K562 (cell line): ENCODE measurements at regions not wholly inside any gene's neighbourhood (a gene's known extent, or its start where the extent isn't known, plus 50 kb on each side); places are given as distances from the start of the nearest gene placed in this dataset.

ENCODE experiments used
- COPS2 ChIP-seq: fragments of 450-650 bp; conservative IDR thresholded peaks from 2 replicates; pipeline ENCODE4 v1.6.1; 2016; ENCODE audit warnings: mild to moderate bottlenecking, moderate library complexity
- EZH2 ChIP-seq: IDR thresholded peaks from 2 replicates; pipeline ENCODE4 v1.6.1; 2012; ENCODE audit warnings: low read depth, mild to moderate bottlenecking, inconsistent platforms, low read length, borderline replicate concordance
- FOXM1 ChIP-seq, 2 experiments: fragments of 450-650 bp in 1 of 2; sonication (generic) in 1 of 2; formaldehyde crosslinking in 1 of 2; IDR thresholded peaks; 2 replicates each; pipeline versions ENCODE4 v1.6.1 to v1.9.0; 2017 to 2022; ENCODE audit warnings: low read depth in 2 of 2, mild to moderate bottlenecking in 2 of 2, missing genetic modification reagents in 1 of 2, moderate library complexity in 1 of 2
- KDM1A ChIP-seq, 2 experiments: fragments of 450-650 bp; IDR thresholded peaks; 2 replicates each; pipeline ENCODE4 v1.6.1; 2016; ENCODE audit warnings: mild to moderate bottlenecking in 2 of 2
- NEUROD1 ChIP-seq: fragments of 150-350 bp; IDR thresholded peaks from 2 replicates; pipeline ENCODE4 v1.6.1; 2014; ENCODE audit warnings: borderline replicate concordance, low read length, low read depth; ENCODE audit not compliant: partially characterized antibody
- NFRKB ChIP-seq: fragments of 450-650 bp; IDR thresholded peaks from 2 replicates; pipeline ENCODE4 v1.6.1; 2016; ENCODE audit warnings: low read depth
- TF ChIP-seq, protein P1 (sequence below): fragments of 200-600 bp; sonication (generic); IDR thresholded peaks from one replicate; pipeline ENCODE4 v1.6.1; 2012; ENCODE audit warnings: mild to moderate bottlenecking, low read depth, low read length, inconsistent platforms
- TF ChIP-seq, protein P2 (sequence below): sonication (generic); formaldehyde crosslinking; IDR thresholded peaks from 2 replicates; pipeline ENCODE4 v1.4.0; 2020; ENCODE audit warnings: mild to moderate bottlenecking, missing genetic modification reagents
- TF ChIP-seq, protein P3 (sequence below): fragments of 450-650 bp; IDR thresholded peaks from 2 replicates; pipeline ENCODE4 v1.7.0; 2016; ENCODE audit warnings: borderline replicate concordance

- TF ChIP-seq, protein P1, sequence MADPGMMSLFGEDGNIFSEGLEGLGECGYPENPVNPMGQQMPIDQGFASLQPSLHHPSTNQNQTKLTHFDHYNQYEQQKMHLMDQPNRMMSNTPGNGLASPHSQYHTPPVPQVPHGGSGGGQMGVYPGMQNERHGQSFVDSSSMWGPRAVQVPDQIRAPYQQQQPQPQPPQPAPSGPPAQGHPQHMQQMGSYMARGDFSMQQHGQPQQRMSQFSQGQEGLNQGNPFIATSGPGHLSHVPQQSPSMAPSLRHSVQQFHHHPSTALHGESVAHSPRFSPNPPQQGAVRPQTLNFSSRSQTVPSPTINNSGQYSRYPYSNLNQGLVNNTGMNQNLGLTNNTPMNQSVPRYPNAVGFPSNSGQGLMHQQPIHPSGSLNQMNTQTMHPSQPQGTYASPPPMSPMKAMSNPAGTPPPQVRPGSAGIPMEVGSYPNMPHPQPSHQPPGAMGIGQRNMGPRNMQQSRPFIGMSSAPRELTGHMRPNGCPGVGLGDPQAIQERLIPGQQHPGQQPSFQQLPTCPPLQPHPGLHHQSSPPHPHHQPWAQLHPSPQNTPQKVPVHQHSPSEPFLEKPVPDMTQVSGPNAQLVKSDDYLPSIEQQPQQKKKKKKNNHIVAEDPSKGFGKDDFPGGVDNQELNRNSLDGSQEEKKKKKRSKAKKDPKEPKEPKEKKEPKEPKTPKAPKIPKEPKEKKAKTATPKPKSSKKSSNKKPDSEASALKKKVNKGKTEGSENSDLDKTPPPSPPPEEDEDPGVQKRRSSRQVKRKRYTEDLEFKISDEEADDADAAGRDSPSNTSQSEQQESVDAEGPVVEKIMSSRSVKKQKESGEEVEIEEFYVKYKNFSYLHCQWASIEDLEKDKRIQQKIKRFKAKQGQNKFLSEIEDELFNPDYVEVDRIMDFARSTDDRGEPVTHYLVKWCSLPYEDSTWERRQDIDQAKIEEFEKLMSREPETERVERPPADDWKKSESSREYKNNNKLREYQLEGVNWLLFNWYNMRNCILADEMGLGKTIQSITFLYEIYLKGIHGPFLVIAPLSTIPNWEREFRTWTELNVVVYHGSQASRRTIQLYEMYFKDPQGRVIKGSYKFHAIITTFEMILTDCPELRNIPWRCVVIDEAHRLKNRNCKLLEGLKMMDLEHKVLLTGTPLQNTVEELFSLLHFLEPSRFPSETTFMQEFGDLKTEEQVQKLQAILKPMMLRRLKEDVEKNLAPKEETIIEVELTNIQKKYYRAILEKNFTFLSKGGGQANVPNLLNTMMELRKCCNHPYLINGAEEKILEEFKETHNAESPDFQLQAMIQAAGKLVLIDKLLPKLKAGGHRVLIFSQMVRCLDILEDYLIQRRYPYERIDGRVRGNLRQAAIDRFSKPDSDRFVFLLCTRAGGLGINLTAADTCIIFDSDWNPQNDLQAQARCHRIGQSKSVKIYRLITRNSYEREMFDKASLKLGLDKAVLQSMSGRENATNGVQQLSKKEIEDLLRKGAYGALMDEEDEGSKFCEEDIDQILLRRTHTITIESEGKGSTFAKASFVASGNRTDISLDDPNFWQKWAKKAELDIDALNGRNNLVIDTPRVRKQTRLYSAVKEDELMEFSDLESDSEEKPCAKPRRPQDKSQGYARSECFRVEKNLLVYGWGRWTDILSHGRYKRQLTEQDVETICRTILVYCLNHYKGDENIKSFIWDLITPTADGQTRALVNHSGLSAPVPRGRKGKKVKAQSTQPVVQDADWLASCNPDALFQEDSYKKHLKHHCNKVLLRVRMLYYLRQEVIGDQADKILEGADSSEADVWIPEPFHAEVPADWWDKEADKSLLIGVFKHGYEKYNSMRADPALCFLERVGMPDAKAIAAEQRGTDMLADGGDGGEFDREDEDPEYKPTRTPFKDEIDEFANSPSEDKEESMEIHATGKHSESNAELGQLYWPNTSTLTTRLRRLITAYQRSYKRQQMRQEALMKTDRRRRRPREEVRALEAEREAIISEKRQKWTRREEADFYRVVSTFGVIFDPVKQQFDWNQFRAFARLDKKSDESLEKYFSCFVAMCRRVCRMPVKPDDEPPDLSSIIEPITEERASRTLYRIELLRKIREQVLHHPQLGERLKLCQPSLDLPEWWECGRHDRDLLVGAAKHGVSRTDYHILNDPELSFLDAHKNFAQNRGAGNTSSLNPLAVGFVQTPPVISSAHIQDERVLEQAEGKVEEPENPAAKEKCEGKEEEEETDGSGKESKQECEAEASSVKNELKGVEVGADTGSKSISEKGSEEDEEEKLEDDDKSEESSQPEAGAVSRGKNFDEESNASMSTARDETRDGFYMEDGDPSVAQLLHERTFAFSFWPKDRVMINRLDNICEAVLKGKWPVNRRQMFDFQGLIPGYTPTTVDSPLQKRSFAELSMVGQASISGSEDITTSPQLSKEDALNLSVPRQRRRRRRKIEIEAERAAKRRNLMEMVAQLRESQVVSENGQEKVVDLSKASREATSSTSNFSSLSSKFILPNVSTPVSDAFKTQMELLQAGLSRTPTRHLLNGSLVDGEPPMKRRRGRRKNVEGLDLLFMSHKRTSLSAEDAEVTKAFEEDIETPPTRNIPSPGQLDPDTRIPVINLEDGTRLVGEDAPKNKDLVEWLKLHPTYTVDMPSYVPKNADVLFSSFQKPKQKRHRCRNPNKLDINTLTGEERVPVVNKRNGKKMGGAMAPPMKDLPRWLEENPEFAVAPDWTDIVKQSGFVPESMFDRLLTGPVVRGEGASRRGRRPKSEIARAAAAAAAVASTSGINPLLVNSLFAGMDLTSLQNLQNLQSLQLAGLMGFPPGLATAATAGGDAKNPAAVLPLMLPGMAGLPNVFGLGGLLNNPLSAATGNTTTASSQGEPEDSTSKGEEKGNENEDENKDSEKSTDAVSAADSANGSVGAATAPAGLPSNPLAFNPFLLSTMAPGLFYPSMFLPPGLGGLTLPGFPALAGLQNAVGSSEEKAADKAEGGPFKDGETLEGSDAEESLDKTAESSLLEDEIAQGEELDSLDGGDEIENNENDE, result no peak
- TF ChIP-seq, protein P2, sequence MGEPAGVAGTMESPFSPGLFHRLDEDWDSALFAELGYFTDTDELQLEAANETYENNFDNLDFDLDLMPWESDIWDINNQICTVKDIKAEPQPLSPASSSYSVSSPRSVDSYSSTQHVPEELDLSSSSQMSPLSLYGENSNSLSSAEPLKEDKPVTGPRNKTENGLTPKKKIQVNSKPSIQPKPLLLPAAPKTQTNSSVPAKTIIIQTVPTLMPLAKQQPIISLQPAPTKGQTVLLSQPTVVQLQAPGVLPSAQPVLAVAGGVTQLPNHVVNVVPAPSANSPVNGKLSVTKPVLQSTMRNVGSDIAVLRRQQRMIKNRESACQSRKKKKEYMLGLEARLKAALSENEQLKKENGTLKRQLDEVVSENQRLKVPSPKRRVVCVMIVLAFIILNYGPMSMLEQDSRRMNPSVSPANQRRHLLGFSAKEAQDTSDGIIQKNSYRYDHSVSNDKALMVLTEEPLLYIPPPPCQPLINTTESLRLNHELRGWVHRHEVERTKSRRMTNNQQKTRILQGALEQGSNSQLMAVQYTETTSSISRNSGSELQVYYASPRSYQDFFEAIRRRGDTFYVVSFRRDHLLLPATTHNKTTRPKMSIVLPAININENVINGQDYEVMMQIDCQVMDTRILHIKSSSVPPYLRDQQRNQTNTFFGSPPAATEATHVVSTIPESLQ, result no peak
- no peak for TF ChIP-seq NEUROD1
- TF ChIP-seq, protein P3, sequence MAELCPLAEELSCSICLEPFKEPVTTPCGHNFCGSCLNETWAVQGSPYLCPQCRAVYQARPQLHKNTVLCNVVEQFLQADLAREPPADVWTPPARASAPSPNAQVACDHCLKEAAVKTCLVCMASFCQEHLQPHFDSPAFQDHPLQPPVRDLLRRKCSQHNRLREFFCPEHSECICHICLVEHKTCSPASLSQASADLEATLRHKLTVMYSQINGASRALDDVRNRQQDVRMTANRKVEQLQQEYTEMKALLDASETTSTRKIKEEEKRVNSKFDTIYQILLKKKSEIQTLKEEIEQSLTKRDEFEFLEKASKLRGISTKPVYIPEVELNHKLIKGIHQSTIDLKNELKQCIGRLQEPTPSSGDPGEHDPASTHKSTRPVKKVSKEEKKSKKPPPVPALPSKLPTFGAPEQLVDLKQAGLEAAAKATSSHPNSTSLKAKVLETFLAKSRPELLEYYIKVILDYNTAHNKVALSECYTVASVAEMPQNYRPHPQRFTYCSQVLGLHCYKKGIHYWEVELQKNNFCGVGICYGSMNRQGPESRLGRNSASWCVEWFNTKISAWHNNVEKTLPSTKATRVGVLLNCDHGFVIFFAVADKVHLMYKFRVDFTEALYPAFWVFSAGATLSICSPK, result no peak
- TF ChIP-seq NFRKB, result no peak
- TF ChIP-seq FOXM1 (IDR thresholded peaks at IDR 0.05; ENCODE audit: low read depth), result no peak
- no peak for TF ChIP-seq FOXM1 (CRISPR knock-in tag; IDR thresholded peaks at IDR 0.05; ENCODE audit: low read depth)
- no peak for TF ChIP-seq KDM1A (IDR thresholded peaks at IDR 0.05)
- no peak for TF ChIP-seq EZH2
- no peak for TF ChIP-seq COPS2
Observed at GRCh38 chr2:147025646-147026585, 818.9 kb upstream of the ACVR2A start (continued).
